HG02870 (cell line): ENCODE measurements at regions not wholly inside any gene's neighbourhood (a gene's known extent, or its start where the extent isn't known, plus 50 kb on each side); places are given as distances from the start of the nearest gene placed in this dataset.

Source experiments
- ATAC-seq: cut with Tn5 transposase; IDR thresholded peaks from one replicate; pipeline ENCODE4 v1.9.1; 2021; ENCODE audit warnings: mild to moderate bottlenecking, moderate library complexity; ENCODE audit not compliant: unreplicated experiment

DNA sequence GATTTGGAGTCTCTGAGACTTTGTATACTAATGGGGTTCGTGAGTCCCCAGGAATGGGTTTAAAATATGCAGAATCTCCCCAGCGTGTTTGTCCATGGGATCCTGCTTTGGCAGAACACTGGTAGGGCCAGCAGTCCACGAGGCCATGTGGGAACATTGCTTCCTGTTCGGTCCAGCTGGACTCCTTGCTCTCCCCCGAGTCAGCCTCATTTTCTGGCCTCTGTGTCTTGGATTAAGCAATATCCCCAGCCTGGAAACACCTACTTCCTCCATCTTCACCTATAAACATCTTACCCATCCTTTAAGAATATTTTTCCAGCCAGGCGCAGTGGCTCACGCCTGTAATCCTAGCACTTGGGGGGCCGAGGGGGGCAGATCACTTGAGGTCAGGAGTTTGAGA is 142.4 kb downstream of the NAV1 start:
- no peak for ATAC-seq

DNA sequence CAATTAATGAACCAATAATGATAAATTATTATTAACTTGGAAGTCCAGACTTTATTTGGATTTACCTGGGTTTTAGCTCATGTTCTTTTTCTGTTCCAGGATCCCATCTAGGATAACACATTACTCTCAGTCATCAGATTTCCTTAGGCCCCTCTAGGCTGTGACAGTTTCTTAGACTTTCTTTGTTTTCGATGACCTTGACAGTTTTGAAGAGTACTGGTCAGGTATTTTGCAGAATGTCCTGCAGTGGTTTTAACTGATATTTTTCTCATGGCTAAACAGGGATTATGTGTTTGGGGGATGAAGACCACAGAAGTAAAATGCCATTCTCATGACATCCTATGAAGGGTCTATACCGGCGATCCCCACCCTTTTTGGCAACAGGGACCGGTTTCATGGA is 144.0 kb downstream of the NAV1 start:
- no peak for ATAC-seq

GRCh38 chr1:201683397-201683796 is 144.5 kb downstream of the NAV1 start:
- no peak for ATAC-seq

- ATAC-seq = no peak
Measured at GRCh38 chr1:201685485-201685884, 143.5 kb upstream of the IPO9 start.

GRCh38 chr1:201686714-201687455 is 142.1 kb upstream of the IPO9 start:
- ATAC-seq = no peak

- no peak for ATAC-seq
Measured at GRCh38 chr1:201688514-201688913, 140.4 kb upstream of the IPO9 start.

- no peak for ATAC-seq
Measured at GRCh38 chr1:201689647-201690046, 139.3 kb upstream of the IPO9 start.

DNA sequence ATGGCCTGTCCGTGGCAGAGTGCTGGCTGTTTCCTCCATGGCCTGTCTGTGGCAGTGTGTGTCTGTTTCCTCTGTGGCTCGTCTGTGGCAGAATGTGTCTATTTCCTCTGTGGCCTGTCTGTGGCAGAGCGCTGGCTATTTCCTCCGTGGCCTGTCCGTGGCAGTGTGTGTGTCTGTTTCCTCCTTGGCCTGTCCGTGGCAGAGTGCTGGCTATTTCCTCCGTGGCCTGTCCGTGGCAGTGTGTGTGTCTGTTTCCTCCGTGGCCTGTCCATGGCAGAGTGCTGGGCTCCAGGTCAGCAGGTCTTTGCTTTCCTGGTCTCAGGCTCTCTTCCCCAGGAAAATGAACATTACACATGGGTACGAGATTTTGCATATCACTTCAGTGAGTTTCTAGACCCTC is 138.4 kb upstream of the IPO9 start:
- no peak for ATAC-seq

GRCh38 chr1:201691716-201692554 is 137.0 kb upstream of the IPO9 start:
- ATAC-seq = no peak

DNA sequence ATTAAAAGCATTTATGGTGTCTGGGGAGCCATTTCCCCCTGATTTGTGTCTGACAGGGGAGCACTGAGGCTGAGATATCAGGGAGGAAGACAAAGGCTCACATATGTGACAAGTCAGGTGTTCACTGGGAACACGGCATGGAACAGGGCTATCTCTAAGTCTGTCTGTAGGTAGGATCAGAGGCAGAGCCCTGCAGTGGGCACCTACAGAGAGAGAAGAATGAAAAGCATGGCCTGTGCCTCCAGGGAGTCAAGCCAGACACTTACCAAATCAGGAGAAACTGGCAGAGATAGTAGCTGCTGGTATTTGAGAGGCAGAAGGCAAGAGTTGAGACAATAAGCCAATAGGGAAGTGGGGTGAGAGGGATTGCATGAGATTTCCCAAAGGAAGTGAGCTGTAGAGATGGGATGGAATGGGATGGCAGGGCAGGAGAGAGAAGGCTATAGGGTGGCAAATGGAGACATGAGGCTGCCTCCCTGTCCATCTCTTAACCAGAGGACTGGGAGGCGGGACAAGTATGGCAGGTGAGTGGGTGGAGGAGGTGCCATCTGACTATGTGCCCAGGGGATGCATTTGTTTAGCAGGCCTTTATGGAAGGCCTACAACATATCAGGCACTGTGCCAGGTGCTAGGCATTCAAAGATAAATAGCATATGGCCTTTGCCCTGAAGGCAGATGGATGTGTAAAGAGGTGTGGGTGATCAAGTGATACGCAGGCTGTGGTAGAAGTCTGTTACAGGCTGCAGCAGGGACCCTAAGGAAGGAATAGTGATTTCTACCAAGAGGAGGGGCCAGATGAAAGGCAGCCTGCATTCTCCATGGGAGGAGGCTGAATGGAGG is 136.2 kb upstream of the IPO9 start:
- no peak for ATAC-seq

DNA sequence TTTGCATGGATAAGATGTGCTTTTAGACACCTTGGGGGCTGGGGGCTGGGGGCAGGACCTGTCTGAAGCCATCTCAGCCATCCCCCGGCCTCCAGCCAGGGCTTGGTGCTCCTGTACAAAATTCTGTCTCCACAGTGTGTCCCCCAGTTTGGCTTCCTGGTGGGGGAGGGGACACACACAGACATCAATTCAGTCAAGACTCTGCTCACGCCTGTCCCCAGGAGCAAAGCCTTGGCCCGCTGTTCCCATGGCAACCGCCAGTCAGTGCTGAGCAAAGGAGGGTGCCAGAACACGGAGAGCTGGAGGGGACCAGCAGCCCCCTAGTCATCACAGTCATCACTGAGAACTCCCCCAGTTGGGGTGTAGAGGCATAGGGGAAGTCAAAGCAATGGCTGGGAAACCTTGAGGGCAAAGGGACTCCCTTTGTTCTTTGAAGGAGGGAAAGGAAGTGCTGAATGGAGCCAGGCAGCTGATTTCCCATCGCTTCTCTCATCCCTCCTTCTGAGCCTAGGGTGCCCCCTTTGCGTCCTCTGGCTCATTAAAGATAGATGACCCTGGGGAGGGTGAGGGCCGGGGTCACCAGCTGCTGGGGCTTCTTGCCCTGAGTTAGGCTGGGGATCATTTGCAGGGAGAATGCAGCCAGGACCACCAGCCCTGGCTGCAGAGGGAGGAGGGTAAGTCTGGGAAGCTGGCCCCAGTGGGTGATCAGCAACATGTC is 134.9 kb upstream of the IPO9 start:
- no peak for ATAC-seq

DNA sequence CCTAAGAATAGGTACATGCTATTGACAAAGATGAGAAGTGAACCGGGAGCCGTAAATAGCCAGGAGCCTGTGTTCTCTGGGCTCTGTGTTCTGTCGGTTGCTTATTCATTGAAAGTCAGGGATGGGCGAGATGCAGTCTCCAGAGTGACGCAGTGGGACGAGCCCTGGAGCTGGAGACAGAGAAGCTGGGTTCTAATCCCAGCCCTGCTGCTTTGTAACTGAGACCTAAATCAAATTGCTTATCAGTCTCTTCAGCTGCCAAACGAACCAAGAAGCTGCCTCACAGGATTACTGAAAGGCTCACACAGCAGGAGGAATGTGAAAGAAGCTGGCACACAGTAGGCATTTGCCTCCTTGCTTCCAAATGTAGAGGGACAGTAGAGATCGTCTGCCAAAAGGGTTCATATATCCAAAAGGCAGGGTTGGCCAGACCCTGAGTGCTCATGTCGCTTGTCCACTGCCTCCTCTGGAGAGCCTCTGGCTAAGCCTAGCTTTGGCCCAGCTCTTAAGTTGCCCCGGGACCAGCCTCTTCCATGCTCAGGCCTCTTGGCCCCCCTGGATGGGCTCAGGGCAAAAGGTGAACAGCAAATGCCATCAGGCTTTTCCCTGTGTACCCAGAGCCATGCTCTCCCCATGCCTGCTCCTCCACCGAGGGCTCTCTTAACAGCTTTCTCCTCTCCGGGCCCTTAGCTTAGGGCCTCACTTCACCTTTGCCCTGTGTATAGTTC is 134.2 kb upstream of the IPO9 start:
- no peak for ATAC-seq

- no peak for ATAC-seq
Measured at GRCh38 chr1:201695607-201696006, 133.3 kb upstream of the IPO9 start.

DNA sequence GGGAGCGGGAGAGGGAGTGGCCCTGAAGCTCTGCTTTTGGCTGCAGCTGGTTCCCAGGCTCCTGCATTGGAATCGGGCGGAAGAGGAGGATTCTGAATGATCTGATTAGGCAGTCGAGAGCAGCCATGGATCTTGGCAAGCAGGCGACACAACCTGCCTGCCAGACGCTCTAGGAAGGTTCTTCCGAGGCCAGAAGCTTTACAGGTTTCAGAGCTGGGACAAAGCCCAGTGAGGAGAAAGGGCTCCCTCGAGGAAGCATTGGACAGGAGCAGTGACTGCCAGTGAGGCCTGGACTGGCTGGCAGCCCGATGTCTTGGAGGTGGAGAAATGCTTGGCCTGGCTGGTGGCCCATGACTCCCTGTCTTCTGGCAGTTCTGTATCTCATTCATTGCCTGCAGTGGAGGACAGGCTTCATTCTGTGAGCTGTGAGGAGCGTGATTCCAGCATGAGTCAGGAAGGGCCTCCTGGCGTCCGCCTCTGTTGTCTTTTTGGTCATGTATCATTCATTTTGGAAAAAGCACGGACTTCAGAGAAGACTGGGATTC is 132.7 kb upstream of the IPO9 start:
- ATAC-seq = no peak

DNA sequence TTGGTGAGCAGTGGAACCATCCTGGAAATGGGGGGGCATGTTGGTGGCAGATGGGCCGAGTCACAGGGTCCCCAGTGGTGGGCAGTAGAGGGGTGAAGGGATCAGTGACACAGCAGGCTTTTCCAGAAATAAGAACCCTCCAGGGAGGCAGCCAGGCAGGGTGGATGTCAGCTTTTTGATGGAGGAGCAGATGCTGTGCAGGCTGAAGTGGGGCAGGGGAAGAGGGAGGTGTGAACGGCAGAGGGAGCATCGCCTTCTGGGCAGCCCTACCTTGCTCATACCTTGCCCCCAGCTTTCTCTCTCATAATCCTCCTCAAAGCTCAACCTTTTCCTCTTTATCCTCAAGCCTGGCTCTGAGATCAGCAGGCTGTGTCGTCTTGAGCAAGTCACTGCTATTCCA is 131.8 kb upstream of the IPO9 start:
- ATAC-seq = no peak

GRCh38 chr1:201701831-201702230 is 127.1 kb upstream of the IPO9 start:
- no peak for ATAC-seq

DNA sequence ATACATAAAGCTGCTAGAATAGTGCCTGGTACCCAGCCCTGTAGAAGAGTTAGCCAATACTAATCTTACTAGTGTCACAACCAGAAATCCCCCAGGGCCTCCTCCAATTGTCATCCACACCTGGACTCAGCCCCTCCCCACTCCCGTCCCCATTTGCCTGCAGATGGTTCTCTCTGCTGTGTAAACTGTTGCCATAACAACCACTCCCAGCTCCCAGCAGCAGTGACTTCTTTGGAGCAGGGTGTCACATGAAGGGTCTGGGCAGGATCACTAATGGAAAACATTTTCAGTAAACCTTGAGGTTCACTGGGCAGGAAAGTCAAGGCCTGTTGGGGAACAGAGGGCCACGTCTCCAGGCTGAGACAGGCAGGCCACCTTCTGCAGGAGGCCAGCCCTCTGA is 126.0 kb upstream of the IPO9 start:
- no peak for ATAC-seq

DNA sequence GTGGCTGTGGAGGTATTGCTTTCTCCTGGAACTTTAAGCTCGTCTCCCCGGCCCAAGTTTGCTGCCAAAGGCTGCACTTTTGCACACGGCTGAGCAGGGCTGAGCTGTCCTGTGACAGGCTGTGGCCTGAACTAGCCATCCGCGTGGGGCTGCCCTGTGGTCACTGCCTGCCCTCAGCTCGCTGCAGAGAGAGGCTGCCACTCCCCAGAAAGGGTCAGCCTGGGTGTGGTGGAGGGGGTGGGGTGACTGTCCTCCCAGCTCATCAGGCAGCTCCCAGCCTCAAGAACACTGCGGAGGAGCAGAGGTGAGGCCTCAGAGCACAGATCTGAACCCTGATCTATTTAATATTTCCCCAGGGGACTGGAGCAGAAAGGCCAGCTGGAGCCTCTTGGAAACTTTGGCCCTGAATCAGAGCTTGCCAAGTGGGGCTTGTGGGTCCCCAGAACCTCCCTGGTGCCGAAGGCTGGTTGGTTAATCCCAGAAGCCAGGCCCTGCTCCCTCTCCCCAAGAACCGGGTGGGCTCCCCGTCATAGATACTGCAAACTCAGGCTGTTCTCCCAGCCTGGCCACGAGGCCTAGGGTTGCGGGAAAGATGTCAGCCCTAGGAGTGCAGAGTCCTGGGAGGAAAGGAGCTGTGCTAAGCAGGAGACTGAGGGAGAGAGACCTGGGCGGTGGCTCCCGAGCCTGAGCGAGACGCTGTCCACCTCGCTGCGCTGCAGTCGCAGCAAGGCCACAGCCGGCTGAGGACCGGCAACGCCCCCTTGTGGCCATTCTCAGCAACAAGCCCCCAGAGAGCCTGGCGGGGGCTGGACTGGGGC is 125.1 kb upstream of the IPO9 start:
- no peak for ATAC-seq

DNA sequence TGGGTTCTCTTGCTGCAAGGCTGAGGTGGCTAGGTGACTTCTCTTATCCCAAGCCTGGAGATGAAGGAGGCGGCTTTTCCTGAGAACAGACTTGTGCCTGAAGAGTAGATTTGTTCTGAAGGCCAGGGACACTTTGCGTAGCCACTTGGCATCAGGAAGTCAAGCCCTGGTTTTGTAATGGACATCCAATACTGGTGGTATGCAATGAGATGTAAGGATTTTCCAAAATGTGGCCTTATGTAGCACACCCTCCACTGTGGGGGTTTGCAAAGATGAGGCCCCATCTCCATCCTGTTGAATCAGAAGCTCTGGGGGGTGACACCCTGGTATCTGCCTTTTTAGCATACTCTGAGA is 124.5 kb upstream of the IPO9 start:
- ATAC-seq = no peak
